Vagina (tissue), 2 donors: ENCODE measurements at regions not wholly inside any gene's neighbourhood (a gene's known extent, or its start where the extent isn't known, plus 50 kb on each side); places are given as distances from the start of the nearest gene placed in this dataset.

ENCODE experiments used
- POLR2A ChIP-seq, 2 donors: fragments of 450-650 bp; IDR thresholded peaks; one replicate each; pipeline ENCODE4 v1.6.1; 2017; ENCODE audit warnings: antibody characterized with exemption in 2 of 2, mild to moderate bottlenecking in 2 of 2, moderate library complexity in 2 of 2
- TF ChIP-seq, protein P1 (sequence below), 3 experiments: fragments of 450-650 bp in 2 of 3; fragments of 200-600 bp in 1 of 3; sonication (generic) in 1 of 3; IDR thresholded peaks; one replicate each; pipeline ENCODE4 v1.5.1; 2017 to 2019; ENCODE audit warnings: antibody characterized with exemption in 3 of 3, mild to moderate bottlenecking in 2 of 3, moderate library complexity in 2 of 3

DNA sequence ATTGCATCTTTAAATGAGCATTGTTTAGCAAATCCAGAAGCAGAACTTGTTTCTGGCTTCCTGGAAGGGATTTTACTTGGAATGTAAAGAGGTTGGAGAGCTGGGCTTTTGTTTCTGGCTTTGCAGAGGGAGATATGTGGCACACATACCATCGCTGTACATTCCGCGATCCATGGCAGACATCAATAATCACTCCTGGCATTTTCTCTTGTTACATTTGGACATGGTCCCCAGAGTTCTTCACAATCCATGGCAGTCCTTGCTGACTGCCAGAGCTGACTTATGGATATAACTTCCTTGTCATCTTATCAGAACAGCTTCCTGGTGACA lies 445.6 kb upstream of the SPRED2 start:
- no peak for TF ChIP-seq POLR2A (IDR thresholded peaks at IDR 0.05)
- TF ChIP-seq, protein P1, sequence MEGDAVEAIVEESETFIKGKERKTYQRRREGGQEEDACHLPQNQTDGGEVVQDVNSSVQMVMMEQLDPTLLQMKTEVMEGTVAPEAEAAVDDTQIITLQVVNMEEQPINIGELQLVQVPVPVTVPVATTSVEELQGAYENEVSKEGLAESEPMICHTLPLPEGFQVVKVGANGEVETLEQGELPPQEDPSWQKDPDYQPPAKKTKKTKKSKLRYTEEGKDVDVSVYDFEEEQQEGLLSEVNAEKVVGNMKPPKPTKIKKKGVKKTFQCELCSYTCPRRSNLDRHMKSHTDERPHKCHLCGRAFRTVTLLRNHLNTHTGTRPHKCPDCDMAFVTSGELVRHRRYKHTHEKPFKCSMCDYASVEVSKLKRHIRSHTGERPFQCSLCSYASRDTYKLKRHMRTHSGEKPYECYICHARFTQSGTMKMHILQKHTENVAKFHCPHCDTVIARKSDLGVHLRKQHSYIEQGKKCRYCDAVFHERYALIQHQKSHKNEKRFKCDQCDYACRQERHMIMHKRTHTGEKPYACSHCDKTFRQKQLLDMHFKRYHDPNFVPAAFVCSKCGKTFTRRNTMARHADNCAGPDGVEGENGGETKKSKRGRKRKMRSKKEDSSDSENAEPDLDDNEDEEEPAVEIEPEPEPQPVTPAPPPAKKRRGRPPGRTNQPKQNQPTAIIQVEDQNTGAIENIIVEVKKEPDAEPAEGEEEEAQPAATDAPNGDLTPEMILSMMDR (IDR thresholded peaks at IDR 0.05), result no peak
